Esophagus (tissue), 2 donors: ENCODE measurements at regions not wholly inside any gene's neighbourhood (a gene's known extent, or its start where the extent isn't known, plus 50 kb on each side); places are given as distances from the start of the nearest gene placed in this dataset.

Source experiments
- H3K27ac ChIP-seq, 2 donors: one replicate each; pipeline ENCODE4 v1.5.1; 2013; ENCODE audit warnings: low read depth in 2 of 2, mild to moderate bottlenecking in 2 of 2, inconsistent platforms in 1 of 2, low read length in 1 of 2, moderate library complexity in 1 of 2
- H3K27me3 ChIP-seq, 2 donors: one replicate each; pipeline ENCODE4 v1.6.1; 2013; ENCODE audit warnings: low read length in 2 of 2, control low read depth in 1 of 2, mild to moderate bottlenecking in 1 of 2; ENCODE audit not compliant: insufficient read depth in 2 of 2, control insufficient read depth in 1 of 2
- H3K36me3 ChIP-seq, 2 donors: one replicate each; pipeline ENCODE4 v1.6.1; 2013; ENCODE audit warnings: low read length in 1 of 2; ENCODE audit not compliant: control insufficient read depth in 2 of 2, insufficient read depth in 2 of 2
- H3K4me1 ChIP-seq, 2 donors: one replicate each; pipeline ENCODE4 v1.6.1; 2013; ENCODE audit warnings: low read length in 1 of 2; ENCODE audit not compliant: control insufficient read depth in 2 of 2, insufficient read depth in 2 of 2
- H3K4me3 ChIP-seq, 2 donors: one replicate each; pipeline ENCODE4 v1.5.1; 2013; ENCODE audit warnings: low read length in 2 of 2, mild to moderate bottlenecking in 2 of 2, low read depth in 1 of 2, moderate library complexity in 1 of 2
- H3K9me3 ChIP-seq, 2 donors: one replicate each; pipeline ENCODE4 v1.6.1; 2013; ENCODE audit warnings: mild to moderate bottlenecking in 2 of 2, low read depth in 1 of 2, low read length in 1 of 2, moderate library complexity in 1 of 2; ENCODE audit not compliant: control insufficient read depth in 2 of 2, insufficient read depth in 1 of 2
- WGBS, 2 donors: extraction: QIAGEN DNeasy Blood & Tissue Kit; methylation state at CpG; one replicate each; pipeline ENCODE4 v1.1.7; 2013; 5-methylcytosine and 5-hydroxymethylcytosine counted together
- donor health status: healthy with polysubstance abuse.
- donor health status: Bipolar disorder and iron deficiency.

DNA sequence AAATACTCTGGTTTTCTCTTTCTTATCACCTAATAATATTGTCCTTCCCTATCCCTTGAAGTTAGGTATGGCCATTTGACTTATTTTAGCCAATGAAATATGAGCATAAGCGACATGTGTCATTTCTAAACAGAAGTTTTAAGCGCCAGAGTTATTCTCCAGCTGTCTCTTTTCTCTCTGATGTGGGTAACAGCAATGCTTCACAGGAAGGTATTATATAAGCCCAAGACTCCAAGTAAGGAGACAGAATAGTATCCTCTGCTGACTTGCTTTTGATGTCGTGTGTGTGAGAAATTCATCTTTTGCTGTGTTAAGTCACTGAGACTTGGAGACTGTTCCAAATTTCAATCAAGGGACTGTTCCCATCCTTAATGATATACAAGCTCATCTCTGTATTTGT is 224.6 kb upstream of the NECTIN3 start:
- Histone ChIP-seq H3K27ac (no peak overlapping the region), H3K4me1 (no peaks in the 10 kb centered on the region), H3K4me3 (no peak overlapping the region), H3K9me3 (no peaks in the 10 kb centered on the region), H3K36me3 (no peaks in the 10 kb centered on the region), H3K27me3 (no peaks in the 10 kb centered on the region)
- 53 to 74% methylated on average over 3 of the region's 3 CpGs for WGBS, 2 donors

DNA sequence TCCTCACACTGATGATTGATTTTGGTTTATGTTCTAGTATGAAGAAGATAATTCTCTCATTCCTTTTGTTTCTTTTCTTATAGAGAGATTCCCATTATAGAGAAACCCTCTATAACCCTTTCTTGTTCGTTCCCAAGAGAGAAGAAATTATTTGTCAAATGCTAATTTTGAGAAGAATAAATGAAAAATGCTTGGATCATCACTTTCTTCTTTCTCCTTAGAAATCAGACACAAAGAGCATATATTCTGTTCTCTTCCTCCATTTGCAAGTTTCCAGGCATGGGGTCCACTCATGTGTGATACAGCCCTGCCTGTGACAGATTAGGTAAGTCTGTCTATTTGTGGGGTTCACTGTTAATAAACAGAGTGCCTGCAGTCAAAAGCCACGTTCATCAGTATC is 222.6 kb upstream of the NECTIN3 start:
- H3K27ac ChIP-seq: no peak overlapping the region
- H3K9me3 ChIP-seq: no peaks in the 10 kb centered on the region
- no peaks in the 10 kb centered on the region for H3K27me3 ChIP-seq
- H3K36me3 ChIP-seq: no peaks in the 10 kb centered on the region
- WGBS, 2 donors: 59 to 66% methylated on average over 2 of the region's 2 CpGs
- H3K4me3 ChIP-seq: no peak overlapping the region
- H3K4me1 ChIP-seq: no peaks in the 10 kb centered on the region

DNA sequence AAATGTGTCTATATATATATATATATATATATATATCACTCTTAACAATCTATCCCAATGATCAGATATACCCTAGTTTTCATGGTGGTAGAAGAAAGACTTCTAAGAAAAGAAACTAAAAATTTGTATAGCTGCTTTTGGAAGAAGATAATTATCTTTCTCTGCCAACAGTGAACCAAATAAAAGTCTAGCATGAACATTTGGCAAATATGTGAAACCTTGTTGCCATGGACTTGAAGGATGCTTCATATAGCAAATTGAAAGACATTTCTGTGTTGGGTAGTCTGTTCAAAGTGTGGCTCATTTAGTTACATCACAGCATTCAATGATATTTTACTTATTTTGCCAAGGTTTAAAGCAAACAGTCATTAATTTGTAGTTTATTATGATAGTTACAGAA is 219.9 kb upstream of the NECTIN3 start:
- Histone ChIP-seq H3K36me3 (no peaks in the 10 kb centered on the region), H3K27ac (no peak overlapping the region), H3K4me3 (no peak overlapping the region), H3K9me3 (no peaks in the 10 kb centered on the region), H3K27me3 (no peaks in the 10 kb centered on the region), H3K4me1 (no peaks in the 10 kb centered on the region)

GRCh38 chr3:110855207-110855606 is 216.4 kb upstream of the NECTIN3 start:
- Histone ChIP-seq H3K4me3 (no peak overlapping the region), H3K4me1 (no peaks in the 10 kb centered on the region), H3K9me3 (no peaks in the 10 kb centered on the region), H3K27me3 (no peaks in the 10 kb centered on the region), H3K36me3 (no peaks in the 10 kb centered on the region), H3K27ac (no peak overlapping the region)
- WGBS, 2 donors: 64 to 70% methylated on average over 2 of the region's 2 CpGs

GRCh38 chr3:110856916-110857315 is 214.7 kb upstream of the NECTIN3 start:
- 68 to 74% methylated on average over 2 of the region's 2 CpGs for WGBS, 2 donors
- no peak overlapping the region for H3K4me3 ChIP-seq
- no peaks in the 10 kb centered on the region for H3K9me3 ChIP-seq
- H3K4me1 ChIP-seq: no peaks in the 10 kb centered on the region
- no peaks in the 10 kb centered on the region for H3K36me3 ChIP-seq
- H3K27me3 ChIP-seq: no peaks in the 10 kb centered on the region
- no peak overlapping the region for H3K27ac ChIP-seq

DNA sequence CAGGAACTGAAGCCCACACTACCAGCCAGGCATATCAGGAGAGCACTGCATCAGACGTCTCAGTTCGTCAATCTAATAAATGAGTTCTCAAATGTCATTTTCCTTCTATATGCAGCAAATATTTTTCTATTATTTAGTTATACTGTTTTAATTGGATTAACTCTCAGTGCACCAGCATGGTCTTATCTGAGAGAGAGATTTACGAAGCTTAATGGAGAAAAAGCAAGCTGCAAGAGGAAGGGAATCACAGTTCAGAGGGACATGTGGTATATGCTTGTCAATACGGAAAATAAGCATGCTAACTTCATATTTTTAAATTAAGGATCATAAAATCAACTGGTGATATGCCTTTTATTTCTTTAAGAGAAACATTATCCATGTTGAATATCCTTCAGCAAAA is 213.1 kb upstream of the NECTIN3 start:
- Histone ChIP-seq H3K9me3 (no peaks in the 10 kb centered on the region), H3K27me3 (no peaks in the 10 kb centered on the region), H3K4me3 (no peak overlapping the region), H3K4me1 (no peaks in the 10 kb centered on the region), H3K36me3 (no peaks in the 10 kb centered on the region), H3K27ac (no peak overlapping the region)
- WGBS, 2 donors: 88 to 89% methylated on average over 4 of the region's 4 CpGs

DNA sequence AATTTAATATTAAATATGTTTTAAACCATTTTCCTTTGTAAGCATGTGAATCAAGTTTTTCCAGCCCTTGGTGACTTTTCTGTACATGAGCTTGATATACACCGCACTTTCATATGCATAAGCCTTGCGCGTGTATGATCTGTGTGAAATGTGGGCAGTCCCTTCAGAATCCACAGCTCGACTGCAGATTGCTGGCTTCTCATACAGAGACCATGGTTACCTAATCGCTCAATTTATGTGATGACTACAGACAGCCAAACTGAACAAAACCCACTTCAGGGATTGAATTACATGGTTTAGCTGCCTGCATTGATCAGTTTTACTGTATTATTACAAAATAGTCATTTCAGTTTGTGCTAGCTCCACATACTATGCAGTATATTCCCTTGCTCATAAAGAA is 212.3 kb upstream of the NECTIN3 start:
- H3K27ac ChIP-seq: no peak overlapping the region
- H3K4me1 ChIP-seq: no peaks in the 10 kb centered on the region
- no peaks in the 10 kb centered on the region for H3K9me3 ChIP-seq
- WGBS, 2 donors: 81 to 85% methylated on average over 5 of the region's 5 CpGs
- H3K36me3 ChIP-seq: no peaks in the 10 kb centered on the region
- no peak overlapping the region for H3K4me3 ChIP-seq
- no peaks in the 10 kb centered on the region for H3K27me3 ChIP-seq

DNA sequence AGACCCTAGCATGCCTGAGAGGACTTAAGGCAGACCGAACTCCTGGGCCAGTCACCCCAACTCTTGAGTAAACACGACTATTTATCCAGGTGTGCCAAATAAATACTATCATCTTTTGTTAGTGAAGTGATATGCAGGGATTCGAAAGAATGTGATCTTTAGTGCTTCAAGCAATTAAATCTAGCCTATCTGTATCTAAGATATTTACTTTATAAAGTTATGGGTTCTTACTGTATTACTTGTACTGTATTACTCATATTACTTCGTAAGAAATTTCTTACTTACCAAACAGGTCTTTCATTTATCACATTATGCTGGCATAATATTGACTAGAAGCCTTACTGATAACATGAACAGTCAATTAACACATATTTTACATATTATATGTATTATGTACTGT is 211.6 kb upstream of the NECTIN3 start:
- 41 to 49% methylated on average over 4 of the region's 4 CpGs for WGBS, 2 donors
- no peaks in the 10 kb centered on the region for H3K4me1 ChIP-seq
- no peaks in the 10 kb centered on the region for H3K36me3 ChIP-seq
- H3K27me3 ChIP-seq: no peaks in the 10 kb centered on the region
- no peaks in the 10 kb centered on the region for H3K9me3 ChIP-seq
- no peak overlapping the region for H3K27ac ChIP-seq
- no peak overlapping the region for H3K4me3 ChIP-seq

DNA sequence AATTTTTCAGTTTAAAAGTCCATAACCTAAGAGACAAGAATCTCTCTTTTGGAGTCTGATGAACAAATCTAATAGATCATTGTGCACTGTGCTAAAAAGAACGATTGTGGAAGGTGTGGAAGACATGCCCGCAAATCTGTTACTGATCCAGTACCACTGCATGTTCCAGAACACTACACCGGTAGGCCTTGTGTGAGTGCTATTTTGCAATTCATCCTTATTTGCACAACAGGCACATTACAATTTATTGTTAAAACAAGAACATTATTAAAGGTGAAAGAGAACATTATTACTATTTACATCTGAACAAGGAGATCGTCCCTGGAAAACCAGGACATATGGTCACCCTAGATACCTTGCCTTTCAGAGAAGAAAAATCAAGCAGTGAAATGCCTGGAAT is 205.7 kb upstream of the NECTIN3 start:
- 89 to 90% methylated on average over 4 of the region's 4 CpGs for WGBS, 2 donors
- H3K36me3 ChIP-seq: no peaks in the 10 kb centered on the region
- no peaks in the 10 kb centered on the region for H3K27me3 ChIP-seq
- H3K9me3 ChIP-seq: no peaks in the 10 kb centered on the region
- no peak overlapping the region for H3K4me3 ChIP-seq
- no peak overlapping the region for H3K27ac ChIP-seq
- H3K4me1 ChIP-seq: no peaks in the 10 kb centered on the region

DNA sequence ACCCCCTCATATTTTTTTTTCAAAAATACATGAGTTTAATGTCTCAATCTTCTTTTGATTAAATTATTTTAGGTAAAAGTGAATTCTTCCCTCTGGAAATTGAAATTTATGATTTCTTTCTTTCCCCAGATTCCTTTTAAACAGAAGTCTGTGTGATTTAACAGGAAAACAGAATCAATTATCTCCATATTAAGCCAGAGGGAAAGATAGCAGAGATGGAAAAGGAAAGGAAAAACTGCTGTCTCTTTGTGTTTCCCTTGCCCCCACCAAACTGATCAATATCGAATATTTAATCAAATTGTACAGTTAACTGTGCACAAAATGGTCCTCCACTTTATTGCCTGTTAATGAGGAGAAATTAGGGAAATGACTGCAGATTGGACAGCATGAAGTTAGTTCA is 203.5 kb upstream of the NECTIN3 start:
- H3K4me1 ChIP-seq: no peaks in the 10 kb centered on the region
- 77% methylated on average over 1 of the region's 1 CpG for WGBS, 2 donors
- no peaks in the 10 kb centered on the region for H3K36me3 ChIP-seq
- H3K9me3 ChIP-seq: no peaks in the 10 kb centered on the region
- H3K27me3 ChIP-seq: no peaks in the 10 kb centered on the region
- H3K27ac ChIP-seq: no peak overlapping the region
- no peak overlapping the region for H3K4me3 ChIP-seq
